Esophagus squamous epithelium (tissue), 5 donors: ENCODE measurements at regions not wholly inside any gene's neighbourhood (a gene's known extent, or its start where the extent isn't known, plus 50 kb on each side); places are given as distances from the start of the nearest gene placed in this dataset.
A peak's percentile ranks its signal among the peaks of the same experiment; 100 is the strongest.

Experiments
- DNase-seq: peaks from one replicate; lab custom pipeline; 2025; lab: John Stamatoyannopoulos, UW
- H3K27ac ChIP-seq, 4 donors: fragments of 200-600 bp; sonication (generic); one replicate each; pipeline ENCODE4 v1.5.1; 2016 to 2019; ENCODE audit warnings: mild to moderate bottlenecking in 1 of 4
- H3K27me3 ChIP-seq, 4 donors: fragments of 200-600 bp; sonication (generic); 1 replicate in 3 of 4; 2 replicates in 1 of 4; pipeline versions ENCODE4 v1.5.1 to v1.6.0; 2017 to 2021; ENCODE audit warnings: antibody characterized with exemption in 1 of 4
- H3K36me3 ChIP-seq, 3 donors: fragments of 200-600 bp; sonication (generic); one replicate each; pipeline ENCODE4 v1.5.1; 2016 to 2019
- H3K4me1 ChIP-seq, 3 donors: fragments of 200-600 bp; sonication (generic); one replicate each; pipeline ENCODE4 v1.5.1; 2017 to 2019
- H3K4me3 ChIP-seq, 4 donors: fragments of 200-600 bp; sonication (generic); 1 replicate in 3 of 4; 2 replicates in 1 of 4; pipeline ENCODE4 v1.5.1; 2016 to 2019; ENCODE audit warnings: mild to moderate bottlenecking in 2 of 4, moderate library complexity in 1 of 4
- H3K9me3 ChIP-seq, 3 donors: fragments of 200-600 bp; sonication (generic); one replicate each; pipeline ENCODE4 v1.5.1; 2016 to 2019
- POLR2A ChIP-seq, 4 donors: fragments of 450-650 bp; IDR thresholded peaks; one replicate each; pipeline ENCODE4 v1.6.1; 2017; ENCODE audit warnings: antibody characterized with exemption in 4 of 4, mild to moderate bottlenecking in 4 of 4, moderate library complexity in 3 of 4
- WGBS, 2 donors: methylation state at CpG; one replicate each; pipeline ENCODE4 v1.1.5; 2018; 5-methylcytosine and 5-hydroxymethylcytosine counted together
- intact Hi-C: fragments of 100-400 bp; cut with DNase I; formaldehyde crosslinking; loops from one replicate; pipeline ENCODE4 v1.15.0; 2022
- TF ChIP-seq, protein P1 (sequence below), 6 experiments: fragments of 450-650 bp in 4 of 6; fragments of 200-600 bp in 2 of 6; sonication (generic) in 2 of 6; IDR thresholded peaks; one replicate each; pipeline ENCODE4 v1.5.1; 2016 to 2019; ENCODE audit warnings: antibody characterized with exemption in 6 of 6, mild to moderate bottlenecking in 4 of 6, moderate library complexity in 4 of 6
- donor health status: DM: yes; HTN: yes; CAD: no.

- H3K27me3 ChIP-seq = no peaks in the 10 kb centered on the region
- intact Hi-C loops = no loop called here
- WGBS, 2 donors = 82 to 83% methylated on average over 3 of the region's 3 CpGs
- H3K9me3 ChIP-seq = no peaks in the 10 kb centered on the region
- no peaks in the 10 kb centered on the region for H3K36me3 ChIP-seq
- H3K27ac ChIP-seq = no peak overlapping the region
- peaks cover 0 to 14% (median 0%) of the 10 kb centered on the region in 3 donors for H3K4me1 ChIP-seq
- no peak overlapping the region for H3K4me3 ChIP-seq
- TF ChIP-seq POLR2A (IDR thresholded peaks at IDR 0.05) = no peak
- TF ChIP-seq, protein P1, sequence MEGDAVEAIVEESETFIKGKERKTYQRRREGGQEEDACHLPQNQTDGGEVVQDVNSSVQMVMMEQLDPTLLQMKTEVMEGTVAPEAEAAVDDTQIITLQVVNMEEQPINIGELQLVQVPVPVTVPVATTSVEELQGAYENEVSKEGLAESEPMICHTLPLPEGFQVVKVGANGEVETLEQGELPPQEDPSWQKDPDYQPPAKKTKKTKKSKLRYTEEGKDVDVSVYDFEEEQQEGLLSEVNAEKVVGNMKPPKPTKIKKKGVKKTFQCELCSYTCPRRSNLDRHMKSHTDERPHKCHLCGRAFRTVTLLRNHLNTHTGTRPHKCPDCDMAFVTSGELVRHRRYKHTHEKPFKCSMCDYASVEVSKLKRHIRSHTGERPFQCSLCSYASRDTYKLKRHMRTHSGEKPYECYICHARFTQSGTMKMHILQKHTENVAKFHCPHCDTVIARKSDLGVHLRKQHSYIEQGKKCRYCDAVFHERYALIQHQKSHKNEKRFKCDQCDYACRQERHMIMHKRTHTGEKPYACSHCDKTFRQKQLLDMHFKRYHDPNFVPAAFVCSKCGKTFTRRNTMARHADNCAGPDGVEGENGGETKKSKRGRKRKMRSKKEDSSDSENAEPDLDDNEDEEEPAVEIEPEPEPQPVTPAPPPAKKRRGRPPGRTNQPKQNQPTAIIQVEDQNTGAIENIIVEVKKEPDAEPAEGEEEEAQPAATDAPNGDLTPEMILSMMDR (IDR thresholded peaks at IDR 0.05) = no peak
- DNase-seq = no peak
These were observed 55.9 kb upstream of the ACYP2 start for GRCh38 chr2:54059504-54059903.

GRCh38 chr2:54058449-54058848 is 57.0 kb upstream of the ACYP2 start:
- Histone ChIP-seq H3K27ac (no peak overlapping the region), H3K27me3 (no peaks in the 10 kb centered on the region), H3K9me3 (no peaks in the 10 kb centered on the region), H3K4me3 (no peak overlapping the region), H3K36me3 (peaks cover 0 to 4% (median 0%) of the 10 kb centered on the region in 3 donors), H3K4me1 (peaks cover 0 to 3% (median 0%) of the 10 kb centered on the region in 3 donors)
- TF ChIP-seq, protein P1 (IDR thresholded peaks at IDR 0.05) = no peak
- TF ChIP-seq POLR2A (IDR thresholded peaks at IDR 0.05) = no peak
- intact Hi-C loops = no loop called here
- no peak for DNase-seq
- WGBS, 2 donors = 65 to 90% methylated on average over 1 of the region's 1 CpG

DNA sequence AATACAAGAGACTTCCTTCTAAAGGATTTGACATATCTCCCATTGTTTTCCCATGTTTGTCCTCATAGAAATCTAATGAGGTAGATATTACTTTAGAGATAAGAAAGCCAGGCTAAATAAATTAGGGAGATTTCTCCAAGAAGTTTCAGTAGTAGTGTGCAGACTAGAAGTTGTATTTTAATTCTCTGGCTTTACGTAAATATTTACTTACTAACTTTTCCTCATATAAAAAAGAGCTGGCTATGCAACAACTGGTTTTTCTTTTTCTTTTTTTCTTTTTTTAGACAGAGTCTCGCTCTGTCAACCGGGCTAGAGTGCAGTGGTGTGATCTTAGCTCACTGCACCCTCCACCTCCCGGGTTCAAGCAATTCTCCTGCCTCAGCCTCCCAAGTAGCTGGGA is 60.6 kb upstream of the ACYP2 start:
- Histone ChIP-seq H3K27ac (no peak overlapping the region), H3K9me3 (no peaks in the 10 kb centered on the region), H3K4me3 (no peak overlapping the region), H3K27me3 (no peaks in the 10 kb centered on the region), H3K36me3 (peaks cover 0 to 30% (median 0%) of the 10 kb centered on the region in 3 donors), H3K4me1 (no peaks in the 10 kb centered on the region)
- intact Hi-C loops = no loop called here
- no peak for TF ChIP-seq POLR2A (IDR thresholded peaks at IDR 0.05)
- TF ChIP-seq, protein P1 (IDR thresholded peaks at IDR 0.05) = no peak
- no peak for DNase-seq
- 84 to 94% methylated on average over 4 of the region's 4 CpGs for WGBS, 2 donors

DNA sequence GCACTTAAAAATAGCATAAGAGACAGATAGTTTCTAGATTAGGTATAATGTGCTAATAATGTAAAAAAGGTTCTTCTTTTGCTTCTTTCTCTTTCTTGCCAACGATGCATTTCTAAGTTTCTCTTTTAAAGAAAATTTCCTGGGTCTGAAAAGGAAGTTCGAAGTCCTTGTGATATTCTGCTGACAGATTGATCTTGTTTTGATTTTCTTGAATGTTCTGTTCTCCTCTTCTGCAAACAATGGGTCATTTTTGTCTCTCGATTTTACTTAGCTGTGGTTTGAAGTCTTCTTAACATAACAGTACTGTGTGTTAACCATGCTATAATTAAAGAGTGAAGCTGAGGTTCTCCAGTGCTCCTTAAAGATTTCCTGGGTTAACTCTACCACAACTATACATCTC is 61.1 kb upstream of the ACYP2 start:
- H3K9me3 ChIP-seq = no peaks in the 10 kb centered on the region
- H3K36me3 ChIP-seq = peaks cover 0 to 30% (median 0%) of the 10 kb centered on the region in 3 donors
- H3K27ac ChIP-seq = peak overlapping the region in 1 of 4 donors; percentile 6
- H3K27me3 ChIP-seq = no peaks in the 10 kb centered on the region
- TF ChIP-seq POLR2A (IDR thresholded peaks at IDR 0.05) = no peak
- TF ChIP-seq, protein P1 (IDR thresholded peaks at IDR 0.05) = no peak
- intact Hi-C loops = no loop called here
- 67 to 76% methylated on average over 3 of the region's 3 CpGs for WGBS, 2 donors
- no peak for DNase-seq
- H3K4me3 ChIP-seq = no peak overlapping the region
- no peaks in the 10 kb centered on the region for H3K4me1 ChIP-seq

- DNase-seq = no peak
- Histone ChIP-seq H3K9me3 (no peaks in the 10 kb centered on the region), H3K4me1 (no peaks in the 10 kb centered on the region), H3K36me3 (peaks cover 0 to 30% (median 0%) of the 10 kb centered on the region in 3 donors), H3K27ac (peak overlapping the region in 1 of 4 donors; percentile 6), H3K4me3 (no peak overlapping the region), H3K27me3 (no peaks in the 10 kb centered on the region)
- TF ChIP-seq, protein P1 (IDR thresholded peaks at IDR 0.05) = no peak
- TF ChIP-seq POLR2A (IDR thresholded peaks at IDR 0.05) = no peak
- WGBS, 2 donors = 62 to 70% methylated on average over 2 of the region's 2 CpGs
- intact Hi-C loops = no loop called here
These were observed 61.6 kb upstream of the ACYP2 start for GRCh38 chr2:54053830-54054229.
